HK-2 (cell line): ENCODE measurements at regions not wholly inside any gene's neighbourhood (a gene's known extent, or its start where the extent isn't known, plus 50 kb on each side); places are given as distances from the start of the nearest gene placed in this dataset.
"Not testable (repeated sequence)": the region's sequence is repeated elsewhere in the genome, so short reads cannot be mapped to it uniquely, and the experiment has no call there.

ENCODE experiments used
- DNase-seq: peaks from one replicate; pipeline ENCODE4 v3.0.0-alpha.2; 2018; ENCODE audit not compliant: unreplicated experiment

GRCh38 chr4:122100508-122100907, 51.6 kb upstream of the BLTP1 start:
- no peak for DNase-seq

GRCh38 chr4:122099896-122100295, 52.2 kb upstream of the BLTP1 start:
- peak; percentile 0 for DNase-seq

GRCh38 chr4:122091836-122092405, 60.2 kb upstream of the BLTP1 start:
- no peak for DNase-seq

GRCh38 chr4:122091397-122091796, 60.7 kb upstream of the BLTP1 start:
- no peak for DNase-seq

- no peak for DNase-seq
Observed at GRCh38 chr4:122090989-122091388, 61.1 kb upstream of the BLTP1 start.

- no peak for DNase-seq
Observed at GRCh38 chr4:122086338-122087065, 65.6 kb upstream of the BLTP1 start.

GRCh38 chr4:122083989-122084388, 68.1 kb upstream of the BLTP1 start:
- no peak for DNase-seq

- no peak for DNase-seq
Observed at GRCh38 chr4:122083351-122083750, 68.8 kb upstream of the BLTP1 start.

GRCh38 chr4:122082661-122083060, 69.5 kb upstream of the BLTP1 start:
- no peak for DNase-seq

- DNase-seq, result not testable (repeated sequence)
Observed at GRCh38 chr4:122077653-122078052, 74.5 kb upstream of the BLTP1 start.

- DNase-seq, result not testable (repeated sequence)
Observed at GRCh38 chr4:122076835-122077234, 75.3 kb upstream of the BLTP1 start.

- no peak for DNase-seq
Observed at GRCh38 chr4:122073615-122074014, 78.5 kb upstream of the BLTP1 start.

GRCh38 chr4:122065915-122066314, 86.2 kb upstream of the BLTP1 start:
- no peak for DNase-seq

GRCh38 chr4:122065149-122065548, 87.0 kb upstream of the BLTP1 start:
- no peak for DNase-seq

GRCh38 chr4:122053186-122053585, 98.9 kb upstream of the BLTP1 start:
- no peak for DNase-seq

GRCh38 chr4:122052677-122053076, 99.5 kb upstream of the BLTP1 start:
- no peak for DNase-seq

- DNase-seq, result no peak
Observed at GRCh38 chr4:122050841-122051240, 99.0 kb upstream of the TRPC3 start.

- DNase-seq, result no peak
Observed at GRCh38 chr4:122047456-122048425, 95.9 kb upstream of the TRPC3 start.

- no peak for DNase-seq
Observed at GRCh38 chr4:122046255-122046654, 94.4 kb upstream of the TRPC3 start.

- peak; percentile 80 for DNase-seq
Observed at GRCh38 chr4:122045533-122045932, 93.7 kb upstream of the TRPC3 start.

GRCh38 chr4:122044501-122044900, 92.6 kb upstream of the TRPC3 start:
- no peak for DNase-seq

GRCh38 chr4:122041312-122041711, 89.5 kb upstream of the TRPC3 start:
- DNase-seq, result no peak

- no peak for DNase-seq
Observed at GRCh38 chr4:122038896-122039295, 87.0 kb upstream of the TRPC3 start.
